ENCODE measurements at regions not wholly inside any gene's neighbourhood (a gene's known extent, or its start where the extent isn't known, plus 50 kb on each side); places are given as distances from the start of the nearest gene placed in this dataset.

- Histone ChIP-seq H3K27me3 (replicated peaks; ENCODE audit: control insufficient read depth, insufficient read depth, low read length) (no peaks in the 10 kb centered on the region), H3K36me3 (ENCODE audit: control insufficient read depth, insufficient read depth, low read length) (no peaks in the 10 kb centered on the region), H3K4me3 (replicated peaks; ENCODE audit: low read depth, low read length) (no peak overlapping the region)
- DNase-seq (ENCODE audit: extremely low read depth, insufficient read length): no peak
- no peak for TF ChIP-seq CTCF (IDR thresholded peaks at IDR 0.05; ENCODE audit: insufficient read depth, low read length, poor library complexity, severe bottlenecking)
These were observed 112.4 kb downstream of the SH3TC2 start for GRCh38 chr5:148950471-148950863.

- no peaks in the 10 kb centered on the region for H3K27me3 ChIP-seq (replicated peaks; ENCODE audit: control insufficient read depth, insufficient read depth, low read length)
- DNase-seq (ENCODE audit: extremely low read depth, insufficient read length): no peak
- TF ChIP-seq CTCF (IDR thresholded peaks at IDR 0.05; ENCODE audit: insufficient read depth, low read length, poor library complexity, severe bottlenecking): no peak
- H3K36me3 ChIP-seq (ENCODE audit: control insufficient read depth, insufficient read depth, low read length): no peaks in the 10 kb centered on the region
- no peak overlapping the region for H3K4me3 ChIP-seq (replicated peaks; ENCODE audit: low read depth, low read length)
These were observed 112.0 kb downstream of the SH3TC2 start for GRCh38 chr5:148950892-148951291.

GRCh38 chr5:148951612-148952011 is 111.2 kb downstream of the SH3TC2 start:
- no peak overlapping the region for H3K4me3 ChIP-seq (replicated peaks; ENCODE audit: low read depth, low read length)
- no peak for DNase-seq (ENCODE audit: extremely low read depth, insufficient read length)
- no peak for TF ChIP-seq CTCF (IDR thresholded peaks at IDR 0.05; ENCODE audit: insufficient read depth, low read length, poor library complexity, severe bottlenecking)
- H3K27me3 ChIP-seq (replicated peaks; ENCODE audit: control insufficient read depth, insufficient read depth, low read length): no peaks in the 10 kb centered on the region
- H3K36me3 ChIP-seq (ENCODE audit: control insufficient read depth, insufficient read depth, low read length): no peaks in the 10 kb centered on the region

GRCh38 chr5:148952097-148952867 is 110.6 kb downstream of the SH3TC2 start:
- no peaks in the 10 kb centered on the region for H3K36me3 ChIP-seq (ENCODE audit: control insufficient read depth, insufficient read depth, low read length)
- no peak for TF ChIP-seq CTCF (IDR thresholded peaks at IDR 0.05; ENCODE audit: insufficient read depth, low read length, poor library complexity, severe bottlenecking)
- DNase-seq (ENCODE audit: extremely low read depth, insufficient read length): no peak
- no peak overlapping the region for H3K4me3 ChIP-seq (replicated peaks; ENCODE audit: low read depth, low read length)
- H3K27me3 ChIP-seq (replicated peaks; ENCODE audit: control insufficient read depth, insufficient read depth, low read length): no peaks in the 10 kb centered on the region

GRCh38 chr5:148953711-148954110 is 109.2 kb downstream of the SH3TC2 start:
- H3K4me3 ChIP-seq (replicated peaks; ENCODE audit: low read depth, low read length): no peak overlapping the region
- no peaks in the 10 kb centered on the region for H3K36me3 ChIP-seq (ENCODE audit: control insufficient read depth, insufficient read depth, low read length)
- TF ChIP-seq CTCF (IDR thresholded peaks at IDR 0.05; ENCODE audit: insufficient read depth, low read length, poor library complexity, severe bottlenecking): no peak
- no peak for DNase-seq (ENCODE audit: extremely low read depth, insufficient read length)
- H3K27me3 ChIP-seq (replicated peaks; ENCODE audit: control insufficient read depth, insufficient read depth, low read length): no peaks in the 10 kb centered on the region

Data from GM06990 (cell line).